Type B pancreatic cell (in vitro differentiated cells): ENCODE measurements at regions not wholly inside any gene's neighbourhood (a gene's known extent, or its start where the extent isn't known, plus 50 kb on each side); places are given as distances from the start of the nearest gene placed in this dataset.

Experiments
- DNase-seq: peaks from one replicate; pipeline ENCODE4 v3.0.0; 2021; ENCODE audit warnings: mixed read lengths; ENCODE audit not compliant: unreplicated experiment; ENCODE audit errors: extremely low spot score
- H3K27ac Mint-ChIP-seq: 2 replicates; pipeline ENCODE4 v1.8.0; 2021; ENCODE audit warnings: mild to moderate bottlenecking, mixed read lengths
- H3K27me3 Mint-ChIP-seq: 2 replicates; pipeline ENCODE4 v1.8.0; 2021; ENCODE audit warnings: mixed read lengths
- H3K36me3 Mint-ChIP-seq: 2 replicates; pipeline ENCODE4 v1.8.0; 2021; ENCODE audit warnings: mixed read lengths
- H3K4me1 Mint-ChIP-seq: one replicate; pipeline ENCODE4 v1.8.0; 2021; ENCODE audit warnings: mixed read lengths; ENCODE audit not compliant: unreplicated experiment
- H3K4me3 Mint-ChIP-seq: 2 replicates; pipeline ENCODE4 v1.8.0; 2021; ENCODE audit warnings: mild to moderate bottlenecking, mixed read lengths
- H3K9me3 Mint-ChIP-seq: 2 replicates; pipeline ENCODE4 v1.8.0; 2021; ENCODE audit warnings: mixed read lengths
- CTCF ChIP-seq: fragments of 200-600 bp; sonication (generic); conservative IDR thresholded peaks from 2 replicates; pipeline ENCODE4 v1.5.0; 2021; ENCODE audit warnings: antibody characterized with exemption, mild to moderate bottlenecking

- Mint-ChIP-seq H3K4me1 (peaks cover 5% of the 10 kb centered on the region), H3K27me3 (peaks cover 21% of the 10 kb centered on the region), H3K36me3 (no peaks in the 10 kb centered on the region), H3K9me3 (peaks cover 4% of the 10 kb centered on the region), H3K27ac (no peak overlapping the region), H3K4me3 (no peak overlapping the region)
- no peak for TF ChIP-seq CTCF
- DNase-seq, result no peak
Measured at GRCh38 chr16:87008664-87009063, 308.5 kb downstream of the C16orf95 start.

- DNase-seq, result no peak
- no peaks in the 10 kb centered on the region for H3K9me3 Mint-ChIP-seq
- H3K27ac Mint-ChIP-seq, result no peak overlapping the region
- H3K27me3 Mint-ChIP-seq, result peaks cover 28% of the 10 kb centered on the region
- H3K4me1 Mint-ChIP-seq, result peaks cover 22% of the 10 kb centered on the region
- H3K36me3 Mint-ChIP-seq, result no peaks in the 10 kb centered on the region
- H3K4me3 Mint-ChIP-seq, result no peak overlapping the region
- TF ChIP-seq CTCF, result no peak
Measured at GRCh38 chr16:87012954-87013938, 303.9 kb downstream of the C16orf95 start.

- no peak for TF ChIP-seq CTCF
- Mint-ChIP-seq H3K27ac (no peak overlapping the region), H3K9me3 (no peaks in the 10 kb centered on the region), H3K4me1 (peaks cover 22% of the 10 kb centered on the region), H3K36me3 (no peaks in the 10 kb centered on the region), H3K27me3 (peaks cover 31% of the 10 kb centered on the region), H3K4me3 (no peak overlapping the region)
- no peak for DNase-seq
Measured at GRCh38 chr16:87014112-87014511, 303.1 kb downstream of the C16orf95 start.

DNA sequence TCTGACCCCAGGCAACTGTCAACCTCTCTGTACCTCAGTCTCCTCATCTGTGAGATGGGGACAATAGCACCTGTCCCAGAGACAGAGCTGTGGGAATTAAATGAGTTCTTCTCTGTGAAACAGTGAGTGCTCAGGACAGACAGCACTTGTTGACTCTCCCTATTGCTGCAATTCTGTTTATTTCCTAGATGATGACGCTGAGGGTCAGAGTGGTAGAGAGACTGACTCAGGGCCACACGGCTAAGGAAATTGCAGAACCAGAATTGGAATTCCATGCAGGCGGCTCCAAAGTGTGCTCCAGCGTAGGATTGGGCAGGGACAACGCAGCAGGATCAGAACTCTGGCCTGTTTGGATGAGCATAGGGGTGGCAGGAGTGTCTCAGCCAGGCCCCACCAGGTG lies 302.2 kb downstream of the C16orf95 start:
- Mint-ChIP-seq H3K27me3 (peaks cover 30% of the 10 kb centered on the region), H3K4me3 (no peak overlapping the region), H3K9me3 (no peaks in the 10 kb centered on the region), H3K4me1 (peaks cover 22% of the 10 kb centered on the region), H3K36me3 (no peaks in the 10 kb centered on the region), H3K27ac (no peak overlapping the region)
- no peak for TF ChIP-seq CTCF
- DNase-seq, result no peak

GRCh38 chr16:87016046-87017035 lies 300.9 kb downstream of the C16orf95 start:
- TF ChIP-seq CTCF, result no peak
- H3K27me3 Mint-ChIP-seq, result peaks cover 26% of the 10 kb centered on the region
- no peaks in the 10 kb centered on the region for H3K9me3 Mint-ChIP-seq
- no peak overlapping the region for H3K4me3 Mint-ChIP-seq
- H3K4me1 Mint-ChIP-seq, result peaks cover 28% of the 10 kb centered on the region
- DNase-seq, result no peak
- no peak overlapping the region for H3K27ac Mint-ChIP-seq
- H3K36me3 Mint-ChIP-seq, result no peaks in the 10 kb centered on the region
